ENCODE measurements at regions not wholly inside any gene's neighbourhood (a gene's known extent, or its start where the extent isn't known, plus 50 kb on each side); places are given as distances from the start of the nearest gene placed in this dataset.

DNA sequence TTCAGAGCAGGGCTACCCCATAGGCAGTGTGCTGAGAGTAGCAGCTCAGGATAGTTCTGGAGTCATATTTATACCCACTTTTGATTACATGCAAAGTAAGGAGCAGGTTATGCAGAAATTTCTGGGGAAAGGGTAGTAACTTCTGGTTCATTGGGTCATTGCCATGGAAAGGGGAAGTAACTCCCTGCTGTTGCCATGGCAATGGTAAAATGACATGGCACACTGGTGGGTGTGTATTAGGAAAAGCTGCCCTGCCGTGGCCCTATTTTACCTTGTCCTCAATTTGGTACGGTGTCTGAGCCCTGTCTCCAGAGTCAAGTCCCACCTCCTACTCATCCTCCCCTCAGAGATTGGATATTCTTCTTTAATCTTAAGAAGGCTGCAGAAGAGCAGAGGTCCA, 526.7 kb upstream of the TYRP1 start:
- TF ChIP-seq EZH2phosphoT487 (IDR thresholded peaks at IDR 0.05; ENCODE audit: insufficient read depth, low read depth) (no peak), EZH2 (IDR thresholded peaks at IDR 0.05; ENCODE audit: insufficient read depth, poor library complexity, severe bottlenecking) (no peak)

DNA sequence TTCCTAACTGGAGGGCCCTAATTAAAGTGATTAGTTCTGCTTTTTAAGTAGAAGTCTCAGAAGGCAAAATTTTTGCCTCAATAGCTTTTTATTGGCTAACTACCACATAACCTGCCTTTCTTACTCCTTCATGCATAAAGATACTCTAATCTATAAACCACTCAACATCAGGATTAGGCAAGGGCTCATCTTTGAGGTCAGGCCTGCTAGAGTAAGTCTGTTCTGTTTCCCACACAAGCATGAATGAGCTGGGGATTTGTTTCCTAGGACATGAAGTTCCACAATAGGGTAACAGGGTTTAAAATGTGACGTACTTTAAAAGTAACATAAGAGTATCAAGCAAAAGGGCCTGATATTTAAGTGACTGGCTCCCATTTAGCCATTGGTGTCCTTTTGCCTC, 522.7 kb upstream of the TYRP1 start:
- Histone ChIP-seq H3K79me2 (ENCODE audit: insufficient read depth) (no peaks in the 10 kb centered on the region), H2AFZ (no peak overlapping the region), H4K20me1 (ENCODE audit: insufficient read depth) (no peaks in the 10 kb centered on the region), H3K9me2 (ENCODE audit: insufficient read depth) (no peaks in the 10 kb centered on the region), H3K4me2 (ENCODE audit: unreplicated experiment) (no peak overlapping the region), H3K4me3 (no peak overlapping the region), H3K9me3 (ENCODE audit: low read depth) (no peaks in the 10 kb centered on the region), H3K9ac (no peak overlapping the region), H3K36me3 (ENCODE audit: low read depth) (no peaks in the 10 kb centered on the region), H3K27me3 (replicated peaks; ENCODE audit: insufficient read depth) (no peaks in the 10 kb centered on the region), H3F3A (ENCODE audit: insufficient read depth) (no peaks in the 10 kb centered on the region), H3K4me1 (ENCODE audit: insufficient read depth) (no peaks in the 10 kb centered on the region), H3K27ac (no peak overlapping the region)
- no peak for DNase-seq
- in situ Hi-C loops (cut with MboI): no loop called here
- no peak for TF ChIP-seq EZH2phosphoT487 (IDR thresholded peaks at IDR 0.05; ENCODE audit: insufficient read depth, low read depth)
- WGBS, 2 experiments (ENCODE audit: low coverage in 1 of 2, low lambda C conversion rate in 2 of 2, missing lambda C conversion rate in 2 of 2): 25% methylated on average over 1 of the region's 1 CpG

More for the DNA sequence above, 526.7 kb upstream of the TYRP1 start:
- Histone ChIP-seq H3K9me3 (ENCODE audit: low read depth) (no peaks in the 10 kb centered on the region), H4K20me1 (ENCODE audit: insufficient read depth) (no peaks in the 10 kb centered on the region), H3K79me2 (ENCODE audit: insufficient read depth) (no peaks in the 10 kb centered on the region), H3K4me1 (ENCODE audit: insufficient read depth) (no peaks in the 10 kb centered on the region), H2AFZ (no peak overlapping the region), H3K27me3 (replicated peaks; ENCODE audit: insufficient read depth) (no peaks in the 10 kb centered on the region), H3K27ac (no peak overlapping the region), H3K4me2 (ENCODE audit: unreplicated experiment) (no peak overlapping the region), H3K9me2 (ENCODE audit: insufficient read depth) (no peaks in the 10 kb centered on the region), H3K36me3 (ENCODE audit: low read depth) (no peaks in the 10 kb centered on the region), H3K4me3 (no peak overlapping the region), H3K9ac (no peak overlapping the region), H3F3A (ENCODE audit: insufficient read depth) (no peaks in the 10 kb centered on the region)
- WGBS, 2 experiments (ENCODE audit: low coverage in 1 of 2, low lambda C conversion rate in 2 of 2, missing lambda C conversion rate in 2 of 2): 0 to 6% methylated on average over 2 of the region's 2 CpGs
- no peak for DNase-seq
- in situ Hi-C loops (cut with MboI): no loop called here

GRCh38 chr9:12178634-12179033, 514.6 kb upstream of the TYRP1 start:
- H3K36me3 ChIP-seq (ENCODE audit: low read depth): no peaks in the 10 kb centered on the region
- no peak overlapping the region for H3K9ac ChIP-seq
- H3K27ac ChIP-seq: no peak overlapping the region
- H3K79me2 ChIP-seq (ENCODE audit: insufficient read depth): no peaks in the 10 kb centered on the region
- H3K4me1 ChIP-seq (ENCODE audit: insufficient read depth): no peaks in the 10 kb centered on the region
- no peaks in the 10 kb centered on the region for H3F3A ChIP-seq (ENCODE audit: insufficient read depth)
- H3K4me3 ChIP-seq: no peak overlapping the region
- H3K4me2 ChIP-seq (ENCODE audit: unreplicated experiment): no peak overlapping the region
- no peak overlapping the region for H2AFZ ChIP-seq
- TF ChIP-seq EZH2phosphoT487 (IDR thresholded peaks at IDR 0.05; ENCODE audit: insufficient read depth, low read depth): no peak
- TF ChIP-seq EZH2 (IDR thresholded peaks at IDR 0.05; ENCODE audit: insufficient read depth, poor library complexity, severe bottlenecking): no peak
- DNase-seq: no peak
- no peaks in the 10 kb centered on the region for H3K9me2 ChIP-seq (ENCODE audit: insufficient read depth)
- no peaks in the 10 kb centered on the region for H3K27me3 ChIP-seq (replicated peaks; ENCODE audit: insufficient read depth)
- H3K9me3 ChIP-seq (ENCODE audit: low read depth): no peaks in the 10 kb centered on the region
- H4K20me1 ChIP-seq (ENCODE audit: insufficient read depth): no peaks in the 10 kb centered on the region
- WGBS, 2 experiments (ENCODE audit: low coverage in 1 of 2, low lambda C conversion rate in 2 of 2, missing lambda C conversion rate in 2 of 2): 48 to 68% methylated on average over 1 of the region's 1 CpG
- in situ Hi-C loops (cut with MboI): no loop called here

DNA sequence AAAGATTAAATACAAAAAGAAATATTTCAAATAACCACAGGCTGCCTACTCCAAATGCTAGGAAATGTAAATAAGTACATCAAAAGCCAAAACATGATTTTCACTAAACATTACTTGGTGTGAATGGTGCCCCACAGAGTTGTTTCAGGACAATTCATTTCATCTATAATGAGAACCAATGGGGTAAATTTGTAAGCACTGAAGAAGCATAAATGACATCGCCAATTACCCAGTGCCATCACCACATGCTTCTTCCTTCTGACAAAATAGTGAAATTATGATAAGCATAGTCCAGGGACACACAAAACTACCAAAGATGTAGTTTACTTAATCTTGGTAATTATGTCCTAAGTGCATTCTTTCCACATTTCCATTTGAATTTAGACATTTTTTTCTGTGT, 510.4 kb upstream of the TYRP1 start:
- Histone ChIP-seq H2AFZ (no peak overlapping the region), H3K4me1 (ENCODE audit: insufficient read depth) (no peaks in the 10 kb centered on the region), H3K4me3 (no peak overlapping the region), H3F3A (ENCODE audit: insufficient read depth) (no peaks in the 10 kb centered on the region), H3K36me3 (ENCODE audit: low read depth) (no peaks in the 10 kb centered on the region), H4K20me1 (ENCODE audit: insufficient read depth) (no peaks in the 10 kb centered on the region), H3K9ac (no peak overlapping the region), H3K9me3 (ENCODE audit: low read depth) (no peaks in the 10 kb centered on the region), H3K79me2 (ENCODE audit: insufficient read depth) (no peaks in the 10 kb centered on the region), H3K4me2 (ENCODE audit: unreplicated experiment) (no peak overlapping the region), H3K27ac (no peak overlapping the region), H3K27me3 (replicated peaks; ENCODE audit: insufficient read depth) (no peaks in the 10 kb centered on the region), H3K9me2 (ENCODE audit: insufficient read depth) (no peaks in the 10 kb centered on the region)
- WGBS, 2 experiments (ENCODE audit: low coverage in 1 of 2, low lambda C conversion rate in 2 of 2, missing lambda C conversion rate in 2 of 2): 45 to 56% methylated on average over 1 of the region's 1 CpG
- TF ChIP-seq EZH2phosphoT487 (IDR thresholded peaks at IDR 0.05; ENCODE audit: insufficient read depth, low read depth) (no peak), EZH2 (IDR thresholded peaks at IDR 0.05; ENCODE audit: insufficient read depth, poor library complexity, severe bottlenecking) (no peak)
- in situ Hi-C loops (cut with MboI): no loop called here
- no peak for DNase-seq

GRCh38 chr9:12183321-12183720, 509.9 kb upstream of the TYRP1 start:
- Histone ChIP-seq H3K79me2 (ENCODE audit: insufficient read depth) (no peaks in the 10 kb centered on the region), H4K20me1 (ENCODE audit: insufficient read depth) (no peaks in the 10 kb centered on the region), H3K27me3 (replicated peaks; ENCODE audit: insufficient read depth) (no peaks in the 10 kb centered on the region), H3K36me3 (ENCODE audit: low read depth) (no peaks in the 10 kb centered on the region), H3K27ac (no peak overlapping the region), H3F3A (ENCODE audit: insufficient read depth) (no peaks in the 10 kb centered on the region), H3K9ac (no peak overlapping the region), H2AFZ (no peak overlapping the region), H3K4me1 (ENCODE audit: insufficient read depth) (no peaks in the 10 kb centered on the region), H3K9me3 (ENCODE audit: low read depth) (no peaks in the 10 kb centered on the region), H3K4me2 (ENCODE audit: unreplicated experiment) (no peak overlapping the region), H3K4me3 (no peak overlapping the region), H3K9me2 (ENCODE audit: insufficient read depth) (no peaks in the 10 kb centered on the region)
- TF ChIP-seq EZH2 (IDR thresholded peaks at IDR 0.05; ENCODE audit: insufficient read depth, poor library complexity, severe bottlenecking) (no peak), EZH2phosphoT487 (IDR thresholded peaks at IDR 0.05; ENCODE audit: insufficient read depth, low read depth) (no peak)
- WGBS, 2 experiments (ENCODE audit: low coverage in 1 of 2, low lambda C conversion rate in 2 of 2, missing lambda C conversion rate in 2 of 2): 39 to 45% methylated on average over 3 of the region's 3 CpGs
- in situ Hi-C loops (cut with MboI): no loop called here
- no peak for DNase-seq

All from GM23248 (cell line).